Neural cell (in vitro differentiated cells): ENCODE measurements at regions not wholly inside any gene's neighbourhood (a gene's known extent, or its start where the extent isn't known, plus 50 kb on each side); places are given as distances from the start of the nearest gene placed in this dataset.

Experiments
- POLR2AphosphoS5 ChIP-seq: IDR thresholded peaks from 2 replicates; pipeline ENCODE4 v1.6.1; 2012
- TAF1 ChIP-seq: IDR thresholded peaks from 2 replicates; pipeline ENCODE4 v1.6.1; 2012; ENCODE audit warnings: low read depth
- TF ChIP-seq, protein P1 (sequence below): fragments of 450-650 bp; IDR thresholded peaks from 2 replicates; pipeline ENCODE4 v1.5.1; 2014; ENCODE audit warnings: antibody characterized with exemption, mild to moderate bottlenecking, moderate library complexity; ENCODE audit not compliant: poor library complexity, severe bottlenecking

DNA sequence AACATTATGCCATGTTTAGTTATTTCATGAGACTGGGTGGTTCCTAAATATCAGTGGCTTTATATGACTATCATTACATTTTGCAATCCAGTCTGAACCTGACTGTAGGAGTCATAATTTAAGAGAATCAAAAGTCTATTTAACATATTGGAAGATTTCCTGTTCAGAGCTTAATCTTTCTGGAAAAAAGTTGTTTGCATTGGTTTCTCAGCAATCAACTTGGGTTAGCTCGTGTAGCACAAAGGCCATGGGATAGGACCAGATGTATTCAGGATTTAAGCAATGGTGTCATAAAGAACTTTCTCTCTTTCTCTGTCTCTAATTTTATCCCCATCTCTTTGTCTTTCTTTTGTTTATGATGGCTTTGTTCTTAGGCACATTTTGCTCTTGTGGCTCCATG lies 296.0 kb upstream of the KCNN2 start:
- TF ChIP-seq, protein P1, sequence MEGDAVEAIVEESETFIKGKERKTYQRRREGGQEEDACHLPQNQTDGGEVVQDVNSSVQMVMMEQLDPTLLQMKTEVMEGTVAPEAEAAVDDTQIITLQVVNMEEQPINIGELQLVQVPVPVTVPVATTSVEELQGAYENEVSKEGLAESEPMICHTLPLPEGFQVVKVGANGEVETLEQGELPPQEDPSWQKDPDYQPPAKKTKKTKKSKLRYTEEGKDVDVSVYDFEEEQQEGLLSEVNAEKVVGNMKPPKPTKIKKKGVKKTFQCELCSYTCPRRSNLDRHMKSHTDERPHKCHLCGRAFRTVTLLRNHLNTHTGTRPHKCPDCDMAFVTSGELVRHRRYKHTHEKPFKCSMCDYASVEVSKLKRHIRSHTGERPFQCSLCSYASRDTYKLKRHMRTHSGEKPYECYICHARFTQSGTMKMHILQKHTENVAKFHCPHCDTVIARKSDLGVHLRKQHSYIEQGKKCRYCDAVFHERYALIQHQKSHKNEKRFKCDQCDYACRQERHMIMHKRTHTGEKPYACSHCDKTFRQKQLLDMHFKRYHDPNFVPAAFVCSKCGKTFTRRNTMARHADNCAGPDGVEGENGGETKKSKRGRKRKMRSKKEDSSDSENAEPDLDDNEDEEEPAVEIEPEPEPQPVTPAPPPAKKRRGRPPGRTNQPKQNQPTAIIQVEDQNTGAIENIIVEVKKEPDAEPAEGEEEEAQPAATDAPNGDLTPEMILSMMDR = no peak
- no peak for TF ChIP-seq POLR2AphosphoS5
- TF ChIP-seq TAF1 = no peak
